Body of pancreas (tissue), 4 donors: ENCODE measurements at regions not wholly inside any gene's neighbourhood (a gene's known extent, or its start where the extent isn't known, plus 50 kb on each side); places are given as distances from the start of the nearest gene placed in this dataset.

Experiments used
- POLR2A ChIP-seq, 3 donors: fragments of 450-650 bp; IDR thresholded peaks; one replicate each; pipeline ENCODE4 v1.6.1; 2016; ENCODE audit warnings: antibody characterized with exemption in 3 of 3, mild to moderate bottlenecking in 2 of 3
- TF ChIP-seq, protein P1 (sequence below), 7 experiments: fragments of 450-650 bp in 4 of 7; fragments of 200-600 bp in 3 of 7; sonication (generic) in 3 of 7; IDR thresholded peaks; one replicate each; pipeline ENCODE4 v1.5.1; 2016 to 2019; ENCODE audit warnings: antibody characterized with exemption in 7 of 7

GRCh38 chr15:27598251-27599009, 500.7 kb downstream of the OCA2 start:
- no peak for TF ChIP-seq POLR2A (IDR thresholded peaks at IDR 0.05)
- TF ChIP-seq, protein P1, sequence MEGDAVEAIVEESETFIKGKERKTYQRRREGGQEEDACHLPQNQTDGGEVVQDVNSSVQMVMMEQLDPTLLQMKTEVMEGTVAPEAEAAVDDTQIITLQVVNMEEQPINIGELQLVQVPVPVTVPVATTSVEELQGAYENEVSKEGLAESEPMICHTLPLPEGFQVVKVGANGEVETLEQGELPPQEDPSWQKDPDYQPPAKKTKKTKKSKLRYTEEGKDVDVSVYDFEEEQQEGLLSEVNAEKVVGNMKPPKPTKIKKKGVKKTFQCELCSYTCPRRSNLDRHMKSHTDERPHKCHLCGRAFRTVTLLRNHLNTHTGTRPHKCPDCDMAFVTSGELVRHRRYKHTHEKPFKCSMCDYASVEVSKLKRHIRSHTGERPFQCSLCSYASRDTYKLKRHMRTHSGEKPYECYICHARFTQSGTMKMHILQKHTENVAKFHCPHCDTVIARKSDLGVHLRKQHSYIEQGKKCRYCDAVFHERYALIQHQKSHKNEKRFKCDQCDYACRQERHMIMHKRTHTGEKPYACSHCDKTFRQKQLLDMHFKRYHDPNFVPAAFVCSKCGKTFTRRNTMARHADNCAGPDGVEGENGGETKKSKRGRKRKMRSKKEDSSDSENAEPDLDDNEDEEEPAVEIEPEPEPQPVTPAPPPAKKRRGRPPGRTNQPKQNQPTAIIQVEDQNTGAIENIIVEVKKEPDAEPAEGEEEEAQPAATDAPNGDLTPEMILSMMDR (IDR thresholded peaks at IDR 0.05), result no peak
